ENCODE measurements at regions not wholly inside any gene's neighbourhood (a gene's known extent, or its start where the extent isn't known, plus 50 kb on each side); places are given as distances from the start of the nearest gene placed in this dataset.
"Not testable (repeated sequence)": the region's sequence is repeated elsewhere in the genome, so short reads cannot be mapped to it uniquely, and the experiment has no call there.

- intact Hi-C loops (cut with micrococcal nuclease); POLR2A ChIA-PET; H3K4me3 Mint-ChIP-seq; DNase-seq; ATAC-seq (ENCODE audit: low read depth); H3K27ac Mint-ChIP-seq; H3K9me3 Mint-ChIP-seq; H3K36me3 Mint-ChIP-seq (ENCODE audit: low read depth); H3K4me1 Mint-ChIP-seq; H3K27me3 Mint-ChIP-seq; CTCF ChIA-PET: not testable (repeated sequence)
These were observed 742.3 kb downstream of the PRIM2 start for GRCh38 chr6:58059701-58060100.

- intact Hi-C loops (cut with micrococcal nuclease); DNase-seq; H3K27me3 Mint-ChIP-seq; H3K4me1 Mint-ChIP-seq; POLR2A ChIA-PET; H3K4me3 Mint-ChIP-seq; H3K27ac Mint-ChIP-seq; CTCF ChIA-PET; ATAC-seq (ENCODE audit: low read depth); H3K36me3 Mint-ChIP-seq (ENCODE audit: low read depth); H3K9me3 Mint-ChIP-seq: not testable (repeated sequence)
These were observed 746.1 kb downstream of the PRIM2 start for GRCh38 chr6:58063542-58063941.

GRCh38 chr6:58067867-58068548 is 750.6 kb downstream of the PRIM2 start:
- DNase-seq; ATAC-seq (ENCODE audit: low read depth); CTCF ChIA-PET; POLR2A ChIA-PET; H3K36me3 Mint-ChIP-seq (ENCODE audit: low read depth); H3K4me1 Mint-ChIP-seq; H3K27ac Mint-ChIP-seq; H3K9me3 Mint-ChIP-seq; intact Hi-C loops (cut with micrococcal nuclease); H3K4me3 Mint-ChIP-seq; H3K27me3 Mint-ChIP-seq: not testable (repeated sequence)

- no peak overlapping the region for H3K27ac Mint-ChIP-seq
- no peak for TF ChIP-seq CTCF (IDR thresholded peaks at IDR 0.05)
- ATAC-seq (ENCODE audit: low read depth) (no peak), DNase-seq (no peak)
- POLR2A ChIA-PET: no interaction called here
- intact Hi-C loops (cut with micrococcal nuclease): no loop called here
- no peak overlapping the region for H3K4me3 Mint-ChIP-seq
- CTCF ChIA-PET: no interaction called here
- H3K36me3 Mint-ChIP-seq (ENCODE audit: low read depth): no peaks in the 10 kb centered on the region
- H3K4me1 Mint-ChIP-seq: no peaks in the 10 kb centered on the region
- no peaks in the 10 kb centered on the region for H3K9me3 Mint-ChIP-seq
- no peaks in the 10 kb centered on the region for H3K27me3 Mint-ChIP-seq
These were observed 755.8 kb downstream of the PRIM2 start for GRCh38 chr6:58073263-58073662.

- CTCF ChIA-PET; POLR2A ChIA-PET; ATAC-seq (ENCODE audit: low read depth); H3K27me3 Mint-ChIP-seq; intact Hi-C loops (cut with micrococcal nuclease); H3K9me3 Mint-ChIP-seq; H3K27ac Mint-ChIP-seq; DNase-seq; H3K4me1 Mint-ChIP-seq; H3K4me3 Mint-ChIP-seq; H3K36me3 Mint-ChIP-seq (ENCODE audit: low read depth): not testable (repeated sequence)
These were observed 772.6 kb downstream of the PRIM2 start for GRCh38 chr6:58090067-58090466.

- POLR2A ChIA-PET; H3K27ac Mint-ChIP-seq; CTCF ChIA-PET; intact Hi-C loops (cut with micrococcal nuclease); H3K4me1 Mint-ChIP-seq; DNase-seq; H3K36me3 Mint-ChIP-seq (ENCODE audit: low read depth); H3K9me3 Mint-ChIP-seq; H3K4me3 Mint-ChIP-seq; H3K27me3 Mint-ChIP-seq; ATAC-seq (ENCODE audit: low read depth): not testable (repeated sequence)
These were observed 779.8 kb downstream of the PRIM2 start for GRCh38 chr6:58097251-58097650.

GRCh38 chr6:58113960-58114359 is 796.5 kb downstream of the PRIM2 start:
- Mint-ChIP-seq H3K27me3 (no peaks in the 10 kb centered on the region), H3K4me1 (no peaks in the 10 kb centered on the region), H3K9me3 (peaks cover 4% of the 10 kb centered on the region), H3K4me3 (no peak overlapping the region), H3K36me3 (ENCODE audit: low read depth) (no peaks in the 10 kb centered on the region), H3K27ac (no peak overlapping the region)
- ChIA-PET CTCF (no interaction called here), POLR2A (no interaction called here)
- DNase-seq: no peak
- intact Hi-C loops (cut with micrococcal nuclease): no loop called here
- ATAC-seq (ENCODE audit: low read depth): no peak
- TF ChIP-seq CTCF (IDR thresholded peaks at IDR 0.05): no peak

- H3K4me3 Mint-ChIP-seq; H3K27me3 Mint-ChIP-seq; ATAC-seq (ENCODE audit: low read depth); H3K27ac Mint-ChIP-seq; H3K36me3 Mint-ChIP-seq (ENCODE audit: low read depth); intact Hi-C loops (cut with micrococcal nuclease); H3K4me1 Mint-ChIP-seq; H3K9me3 Mint-ChIP-seq; DNase-seq; POLR2A ChIA-PET; CTCF ChIA-PET: not testable (repeated sequence)
These were observed 799.7 kb downstream of the PRIM2 start for GRCh38 chr6:58117162-58117561.

- ATAC-seq (ENCODE audit: low read depth); CTCF ChIA-PET; DNase-seq; H3K9me3 Mint-ChIP-seq; H3K36me3 Mint-ChIP-seq (ENCODE audit: low read depth); H3K4me1 Mint-ChIP-seq; H3K27me3 Mint-ChIP-seq; H3K27ac Mint-ChIP-seq; POLR2A ChIA-PET; intact Hi-C loops (cut with micrococcal nuclease); H3K4me3 Mint-ChIP-seq: not testable (repeated sequence)
These were observed 804.2 kb downstream of the PRIM2 start for GRCh38 chr6:58121616-58122015.

- DNase-seq; H3K27ac Mint-ChIP-seq; POLR2A ChIA-PET; H3K9me3 Mint-ChIP-seq; intact Hi-C loops (cut with micrococcal nuclease); H3K27me3 Mint-ChIP-seq; H3K4me3 Mint-ChIP-seq; ATAC-seq (ENCODE audit: low read depth); CTCF ChIA-PET; H3K36me3 Mint-ChIP-seq (ENCODE audit: low read depth); H3K4me1 Mint-ChIP-seq: not testable (repeated sequence)
These were observed 806.3 kb downstream of the PRIM2 start for GRCh38 chr6:58123770-58124169.

- CTCF ChIA-PET; H3K4me1 Mint-ChIP-seq; intact Hi-C loops (cut with micrococcal nuclease); DNase-seq; ATAC-seq (ENCODE audit: low read depth); POLR2A ChIA-PET; H3K27ac Mint-ChIP-seq; H3K36me3 Mint-ChIP-seq (ENCODE audit: low read depth); H3K4me3 Mint-ChIP-seq; H3K27me3 Mint-ChIP-seq: not testable (repeated sequence)
- peaks cover 11% of the 10 kb centered on the region for H3K9me3 Mint-ChIP-seq
These were observed 811.1 kb downstream of the PRIM2 start for GRCh38 chr6:58128549-58128948.
